MCF 10A (cell line): ENCODE measurements at regions not wholly inside any gene's neighbourhood (a gene's known extent, or its start where the extent isn't known, plus 50 kb on each side); places are given as distances from the start of the nearest gene placed in this dataset.

Experiments
- BruUV-seq: library from RNA; stranded (reverse); fragments of 400-500 nt; replicated peaks from 2 replicates; lab custom pipeline; 2021; lab: Mats Ljungman, UMichigan
- CTCF ChIA-PET: fragments of 300-600 bp; sonication (Branson Sonifier 250); formaldehyde crosslinking; extraction: SDS; loops from one replicate; lab custom pipeline; 2021; ENCODE audit warnings: antibody characterized with exemption, inconsistent platforms; lab: Yijun Ruan, JAX
- POLR2A ChIA-PET: fragments of 300-600, 350-650 bp; sonication (Branson Sonifier 250); formaldehyde crosslinking; extraction: SDS; loops from one replicate; lab custom pipeline; 2020; ENCODE audit warnings: antibody characterized with exemption, inconsistent platforms; lab: Yijun Ruan, JAX
- DNase-seq: peaks from one replicate; pipeline ENCODE4 v3.0.0-alpha.2; 2018; ENCODE audit not compliant: unreplicated experiment
- H3K27ac Mint-ChIP-seq: one replicate; pipeline ENCODE4 v1.8.0; 2022; ENCODE audit warnings: mild to moderate bottlenecking, low read depth, mixed read lengths; ENCODE audit not compliant: unreplicated experiment
- H3K27me3 Mint-ChIP-seq: one replicate; pipeline ENCODE4 v1.8.0; 2022; ENCODE audit warnings: mixed read lengths; ENCODE audit not compliant: insufficient read depth, unreplicated experiment
- H3K36me3 Mint-ChIP-seq: one replicate; pipeline ENCODE4 v1.8.0; 2022; ENCODE audit warnings: mild to moderate bottlenecking, moderate library complexity, mixed read lengths; ENCODE audit not compliant: insufficient read depth, unreplicated experiment
- H3K4me1 Mint-ChIP-seq: one replicate; pipeline ENCODE4 v1.8.0; 2022; ENCODE audit warnings: mixed read lengths; ENCODE audit not compliant: insufficient read depth, unreplicated experiment
- H3K4me3 Mint-ChIP-seq: one replicate; pipeline ENCODE4 v1.8.0; 2022; ENCODE audit warnings: mild to moderate bottlenecking, moderate library complexity, mixed read lengths; ENCODE audit not compliant: unreplicated experiment
- H3K9me3 Mint-ChIP-seq: one replicate; pipeline ENCODE4 v1.8.0; 2022; ENCODE audit warnings: mixed read lengths; ENCODE audit not compliant: unreplicated experiment
- CTCF ChIP-seq: fragments of 200-600 bp; IDR thresholded peaks from one replicate; pipeline ENCODE4 v1.8.0; 2022; ENCODE audit warnings: antibody characterized with exemption, mild to moderate bottlenecking; ENCODE audit not compliant: unreplicated experiment
- intact Hi-C: fragments of 100-400 bp; cut with micrococcal nuclease; formaldehyde crosslinking; loops from 2 replicates; pipeline ENCODE4 v1.14.1; 2022

- H3K36me3 Mint-ChIP-seq, result no peaks in the 10 kb centered on the region
- no peak overlapping the region for H3K27ac Mint-ChIP-seq
- no peak overlapping the region for H3K4me3 Mint-ChIP-seq
- intact Hi-C loops, result no loop called here
- POLR2A ChIA-PET, result interaction anchor here (0.6 kb wide), 1 partner anchor 63 kb away, joined by 3 read pairs; no protein-coding TSS in a partner anchor
- no peaks in the 10 kb centered on the region for H3K9me3 Mint-ChIP-seq
- peaks cover 27% of the 10 kb centered on the region for H3K27me3 Mint-ChIP-seq
- no TSS peak for BruUV-seq
- H3K4me1 Mint-ChIP-seq, result no peaks in the 10 kb centered on the region
- no peak for TF ChIP-seq CTCF
- CTCF ChIA-PET, result interaction anchor here (0.6 to 0.9 kb wide), 3 partner anchors 502 to 1658 kb away, joined by 3 to 4 read pairs (median 3); no protein-coding TSS in a partner anchor
- no peak for DNase-seq
Measured at GRCh38 chr15:96858694-96859093, 528.2 kb downstream of the NR2F2 start.

DNA sequence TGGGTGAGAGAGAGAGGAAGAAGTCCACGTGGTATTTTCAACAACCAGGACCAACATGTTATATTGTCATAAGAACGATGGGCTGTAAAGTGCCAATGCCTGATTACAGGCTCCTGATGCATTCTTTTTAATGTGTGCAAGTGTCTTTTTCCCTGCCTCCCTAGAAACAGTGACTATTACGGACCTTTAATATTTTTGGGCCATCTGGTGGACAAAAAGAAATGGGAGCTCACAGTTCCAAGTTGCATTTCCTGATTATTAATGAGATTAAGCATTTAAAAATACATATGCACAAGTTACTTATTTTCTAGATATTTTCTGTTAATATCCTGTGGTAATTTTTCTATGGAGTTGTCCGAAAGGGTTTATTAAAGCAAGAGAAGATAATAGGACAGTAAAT is 530.2 kb downstream of the NR2F2 start:
- ChIA-PET POLR2A (interaction anchor here (1.0 kb wide), 1 partner anchor 157 kb away, joined by 3 read pairs; no protein-coding TSS in a partner anchor), CTCF (no interaction called here)
- Mint-ChIP-seq H3K4me1 (no peaks in the 10 kb centered on the region), H3K36me3 (no peaks in the 10 kb centered on the region), H3K27me3 (peaks cover 36% of the 10 kb centered on the region), H3K27ac (no peak overlapping the region), H3K4me3 (no peak overlapping the region), H3K9me3 (no peaks in the 10 kb centered on the region)
- no peak for DNase-seq
- intact Hi-C loops, result no loop called here
- no TSS peak for BruUV-seq
- no peak for TF ChIP-seq CTCF

GRCh38 chr15:96867992-96868391 is 537.5 kb downstream of the NR2F2 start:
- Mint-ChIP-seq H3K4me1 (peaks cover 9% of the 10 kb centered on the region), H3K27me3 (peaks cover 9% of the 10 kb centered on the region), H3K9me3 (no peaks in the 10 kb centered on the region), H3K27ac (no peak overlapping the region), H3K36me3 (no peaks in the 10 kb centered on the region), H3K4me3 (no peak overlapping the region)
- TF ChIP-seq CTCF, result no peak
- intact Hi-C loops, result no loop called here
- BruUV-seq, result no TSS peak
- no peak for DNase-seq
- CTCF ChIA-PET, result interaction anchor here (0.6 to 0.7 kb wide), 2 partner anchors 78 to 197 kb away, joined by 3 read pairs; no protein-coding TSS in a partner anchor
- POLR2A ChIA-PET, result no interaction called here

DNA sequence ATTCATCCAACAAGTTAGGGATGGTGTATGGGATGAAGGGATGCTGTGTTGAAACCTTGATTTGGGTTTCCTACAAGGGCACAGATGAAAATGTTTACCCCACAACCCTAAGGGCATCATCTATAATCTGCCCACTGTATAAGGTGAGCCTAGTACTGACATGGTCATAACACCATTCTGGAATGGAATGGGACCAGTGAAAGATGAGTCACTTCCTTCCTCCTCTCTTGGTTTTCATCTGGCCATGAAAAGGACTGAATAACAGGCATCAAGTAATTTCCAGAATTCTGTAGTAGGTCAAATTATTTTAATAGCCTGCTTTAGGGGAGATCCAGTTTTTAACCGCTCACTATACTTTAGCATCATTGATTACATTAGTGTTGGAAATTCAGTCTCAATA is 538.6 kb downstream of the NR2F2 start:
- POLR2A ChIA-PET, result no interaction called here
- CTCF ChIA-PET, result interaction anchor here (0.9 kb wide), 1 partner anchor 376 kb away, joined by 3 read pairs; no protein-coding TSS in a partner anchor
- Mint-ChIP-seq H3K9me3 (no peaks in the 10 kb centered on the region), H3K36me3 (no peaks in the 10 kb centered on the region), H3K4me3 (no peak overlapping the region), H3K4me1 (peaks cover 9% of the 10 kb centered on the region), H3K27ac (no peak overlapping the region), H3K27me3 (peaks cover 5% of the 10 kb centered on the region)
- no peak for TF ChIP-seq CTCF
- intact Hi-C loops, result no loop called here
- DNase-seq, result peak; percentile 30
- BruUV-seq, result no TSS peak
